CD4-positive, alpha-beta T cell (primary cell): ENCODE measurements at regions not wholly inside any gene's neighbourhood (a gene's known extent, or its start where the extent isn't known, plus 50 kb on each side); places are given as distances from the start of the nearest gene placed in this dataset.

Source experiments
- ATAC-seq: fragments of 200-7000 bp; cut with Tn5 transposase; one replicate; pipeline ENCODE4 v1.10.0; 2022; ENCODE audit warnings: mild to moderate bottlenecking; ENCODE audit not compliant: poor library complexity
- CTCF ChIA-PET: fragments of 350-600 bp; sonication (Branson Sonifier 250); formaldehyde crosslinking; loops from one replicate; lab custom pipeline; 2021; ENCODE audit warnings: antibody characterized with exemption, inconsistent platforms; lab: Charles Lee
- POLR2A ChIA-PET: fragments of 350-600 bp; sonication (Branson Sonifier 250); formaldehyde crosslinking; loops from one replicate; lab custom pipeline; 2021; ENCODE audit warnings: antibody characterized with exemption, inconsistent platforms; lab: Charles Lee
- DNase-seq, 14 experiments: peaks; one replicate each; pipeline ENCODE4 v3.0.0-alpha.2; 2013 to 2020; ENCODE audit warnings: mixed read lengths in 2 of 14
- H3K27ac ChIP-seq, 2 donors: one replicate each; pipeline versions ENCODE4 v1.5.1 to v1.7.0; 2013; ENCODE audit warnings: low read length in 2 of 2, low read depth in 1 of 2, mild to moderate bottlenecking in 1 of 2
- H3K27me3 ChIP-seq, 2 experiments: 1 replicate in 1 of 2; 2 replicates in 1 of 2; pipeline versions ENCODE4 v1.6.1 to v1.7.0; 2013; ENCODE audit warnings: low read length in 2 of 2, control low read depth in 1 of 2, mild to moderate bottlenecking in 1 of 2, moderate library complexity in 1 of 2; ENCODE audit not compliant: insufficient read depth in 2 of 2, control insufficient read depth in 1 of 2
- H3K36me3 ChIP-seq: one replicate; pipeline ENCODE4 v1.6.1; 2013; ENCODE audit warnings: low read length, control low read depth; ENCODE audit not compliant: insufficient read depth
- H3K4me1 ChIP-seq: one replicate; pipeline ENCODE4 v1.6.1; 2013; ENCODE audit warnings: low read length, control low read depth; ENCODE audit not compliant: insufficient read depth
- H3K4me3 ChIP-seq: one replicate; pipeline ENCODE4 v1.5.1; 2013; ENCODE audit warnings: mild to moderate bottlenecking, low read length, moderate library complexity
- H3K9me3 ChIP-seq, 2 experiments: 1 replicate in 1 of 2; 2 replicates in 1 of 2; pipeline versions ENCODE4 v1.6.1 to v1.7.0; 2013; ENCODE audit warnings: low read length in 2 of 2, mild to moderate bottlenecking in 2 of 2, control low read depth in 1 of 2, moderate library complexity in 1 of 2; ENCODE audit not compliant: control insufficient read depth in 1 of 2, insufficient read depth in 1 of 2
- H3K27ac Mint-ChIP-seq: one replicate; pipeline ENCODE4 v1.8.0; 2020; ENCODE audit warnings: mixed read lengths
- H3K27me3 Mint-ChIP-seq: one replicate; pipeline ENCODE4 v1.8.0; 2021; ENCODE audit warnings: mixed read lengths
- H3K36me3 Mint-ChIP-seq: one replicate; pipeline ENCODE4 v1.8.0; 2021; ENCODE audit warnings: low read depth, mixed read lengths
- H3K4me1 Mint-ChIP-seq: one replicate; pipeline ENCODE4 v1.8.0; 2021; ENCODE audit warnings: low read depth, mixed read lengths
- H3K4me3 Mint-ChIP-seq: one replicate; pipeline ENCODE4 v1.8.0; 2020; ENCODE audit warnings: mild to moderate bottlenecking, mixed read lengths
- H3K9me3 Mint-ChIP-seq: one replicate; pipeline ENCODE4 v1.8.0; 2020; ENCODE audit warnings: mixed read lengths
- intact Hi-C, 2 experiments: fragments of 100-400 bp; cut with DNase I in 1 of 2; cut with micrococcal nuclease in 1 of 2; formaldehyde crosslinking; loops; one replicate each; pipeline versions ENCODE4 v1.15.1 to v1.9.0; 2023 to 2025; cut with DNase I, micrococcal nuclease
- TF ChIP-seq, protein P1 (sequence below): fragments of 200-600 bp; IDR thresholded peaks from one replicate; pipeline ENCODE4 v1.8.0; 2022; ENCODE audit warnings: antibody characterized with exemption, mild to moderate bottlenecking

DNA sequence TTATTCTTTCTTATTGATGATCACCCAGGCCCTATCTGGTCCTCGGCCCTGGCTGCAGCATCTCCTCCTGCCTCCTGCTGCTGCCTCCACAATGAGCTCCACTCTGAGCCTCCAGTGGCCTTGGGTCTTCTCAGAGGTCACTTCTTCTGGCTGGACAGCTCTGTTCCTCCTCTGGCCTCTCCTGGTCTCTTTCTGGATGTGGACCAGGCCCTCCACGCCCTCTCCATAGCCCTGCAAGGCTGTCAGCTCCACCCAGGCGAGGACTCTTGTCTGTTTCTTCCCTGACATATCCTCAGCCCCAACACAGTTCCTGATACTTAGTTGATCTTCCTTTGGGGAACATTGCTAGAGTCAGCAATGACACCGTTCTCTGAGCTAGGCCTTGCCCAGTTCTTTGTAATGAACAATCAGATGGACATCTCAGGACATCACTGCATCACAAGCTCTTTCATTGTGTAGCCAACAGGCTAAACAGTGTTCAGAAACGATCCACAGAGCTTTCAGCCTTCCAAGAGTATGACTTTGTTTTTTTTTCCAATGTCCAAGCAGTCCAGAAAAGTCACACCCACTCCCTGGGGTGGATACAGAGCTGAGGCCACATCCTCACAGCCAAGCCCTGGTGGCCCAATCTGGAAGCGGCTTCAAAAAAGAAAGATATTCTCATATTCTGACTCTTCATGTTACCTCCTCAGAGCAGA is 62.5 kb upstream of the DNAH5 start:
- POLR2A ChIA-PET = no interaction called here
- no peaks in the 10 kb centered on the region for H3K36me3 ChIP-seq
- H3K9me3 ChIP-seq = peaks cover 0 to 7% of the 10 kb centered on the region in 2 experiments
- peaks cover 6% of the 10 kb centered on the region for H3K4me1 Mint-ChIP-seq
- TF ChIP-seq, protein P1, sequence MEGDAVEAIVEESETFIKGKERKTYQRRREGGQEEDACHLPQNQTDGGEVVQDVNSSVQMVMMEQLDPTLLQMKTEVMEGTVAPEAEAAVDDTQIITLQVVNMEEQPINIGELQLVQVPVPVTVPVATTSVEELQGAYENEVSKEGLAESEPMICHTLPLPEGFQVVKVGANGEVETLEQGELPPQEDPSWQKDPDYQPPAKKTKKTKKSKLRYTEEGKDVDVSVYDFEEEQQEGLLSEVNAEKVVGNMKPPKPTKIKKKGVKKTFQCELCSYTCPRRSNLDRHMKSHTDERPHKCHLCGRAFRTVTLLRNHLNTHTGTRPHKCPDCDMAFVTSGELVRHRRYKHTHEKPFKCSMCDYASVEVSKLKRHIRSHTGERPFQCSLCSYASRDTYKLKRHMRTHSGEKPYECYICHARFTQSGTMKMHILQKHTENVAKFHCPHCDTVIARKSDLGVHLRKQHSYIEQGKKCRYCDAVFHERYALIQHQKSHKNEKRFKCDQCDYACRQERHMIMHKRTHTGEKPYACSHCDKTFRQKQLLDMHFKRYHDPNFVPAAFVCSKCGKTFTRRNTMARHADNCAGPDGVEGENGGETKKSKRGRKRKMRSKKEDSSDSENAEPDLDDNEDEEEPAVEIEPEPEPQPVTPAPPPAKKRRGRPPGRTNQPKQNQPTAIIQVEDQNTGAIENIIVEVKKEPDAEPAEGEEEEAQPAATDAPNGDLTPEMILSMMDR = no peak
- H3K27ac ChIP-seq = no peak overlapping the region
- no peak for DNase-seq
- H3K27me3 Mint-ChIP-seq = peaks cover 21% of the 10 kb centered on the region
- H3K27me3 ChIP-seq = peaks cover 5 to 11% of the 10 kb centered on the region in 2 experiments
- H3K27ac Mint-ChIP-seq = no peak overlapping the region
- intact Hi-C loops = no loop called here
- no peaks in the 10 kb centered on the region for H3K9me3 Mint-ChIP-seq
- no peak overlapping the region for H3K4me3 ChIP-seq
- ATAC-seq = no peak
- no peak overlapping the region for H3K4me3 Mint-ChIP-seq
- H3K4me1 ChIP-seq = peaks cover 7% of the 10 kb centered on the region
- CTCF ChIA-PET = no interaction called here
- no peaks in the 10 kb centered on the region for H3K36me3 Mint-ChIP-seq

DNA sequence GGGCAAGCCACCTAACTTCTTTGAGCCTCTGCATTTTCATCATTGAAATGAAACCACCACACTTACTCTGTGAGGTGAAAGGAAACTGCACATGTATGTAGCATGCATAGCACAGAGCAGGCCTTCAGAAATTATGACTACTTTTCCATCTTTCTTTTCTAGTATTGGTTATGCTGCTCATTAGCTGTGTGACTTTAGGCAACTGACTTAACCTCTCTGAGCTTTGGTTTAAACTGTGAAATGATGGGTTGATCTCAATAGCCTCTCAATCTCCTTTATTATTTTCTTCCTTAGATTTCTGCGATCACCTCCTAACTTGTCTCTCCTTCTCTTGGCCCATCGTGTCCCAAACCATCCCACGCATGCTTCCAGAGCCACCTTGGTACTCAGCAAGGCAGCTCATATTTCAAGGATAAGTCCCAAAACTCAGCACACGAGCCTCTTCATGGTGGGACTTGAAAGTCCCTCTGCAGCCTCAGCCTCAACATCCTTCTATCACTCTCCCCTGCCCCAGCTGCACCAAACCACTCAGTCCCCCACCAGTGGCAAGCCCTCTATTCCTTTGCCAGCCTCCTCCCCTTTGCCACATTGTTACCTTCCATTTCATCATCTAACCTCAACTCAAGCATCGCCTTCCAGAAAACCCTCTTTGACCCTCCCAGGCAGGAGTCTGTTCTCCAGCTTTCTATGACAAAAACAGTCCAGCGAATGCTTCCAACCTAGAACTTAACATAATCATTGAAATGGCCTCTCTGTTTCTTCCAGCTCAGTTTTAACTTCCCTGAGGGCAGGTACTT is 60.3 kb upstream of the DNAH5 start:
- Histone ChIP-seq H3K36me3 (no peaks in the 10 kb centered on the region), H3K4me3 (no peak overlapping the region), H3K27me3 (peaks cover 3 to 4% of the 10 kb centered on the region in 2 experiments), H3K9me3 (peaks cover 0 to 7% of the 10 kb centered on the region in 2 experiments), H3K4me1 (no peaks in the 10 kb centered on the region), H3K27ac (no peak overlapping the region)
- Mint-ChIP-seq H3K27me3 (peaks cover 13% of the 10 kb centered on the region), H3K4me1 (no peaks in the 10 kb centered on the region), H3K36me3 (no peaks in the 10 kb centered on the region), H3K27ac (no peak overlapping the region), H3K4me3 (no peak overlapping the region), H3K9me3 (peaks cover 3% of the 10 kb centered on the region)
- ChIA-PET CTCF (no interaction called here), POLR2A (no interaction called here)
- DNase-seq (no peak), ATAC-seq (no peak)
- intact Hi-C loops = no loop called here
- TF ChIP-seq, protein P1 = no peak

DNA sequence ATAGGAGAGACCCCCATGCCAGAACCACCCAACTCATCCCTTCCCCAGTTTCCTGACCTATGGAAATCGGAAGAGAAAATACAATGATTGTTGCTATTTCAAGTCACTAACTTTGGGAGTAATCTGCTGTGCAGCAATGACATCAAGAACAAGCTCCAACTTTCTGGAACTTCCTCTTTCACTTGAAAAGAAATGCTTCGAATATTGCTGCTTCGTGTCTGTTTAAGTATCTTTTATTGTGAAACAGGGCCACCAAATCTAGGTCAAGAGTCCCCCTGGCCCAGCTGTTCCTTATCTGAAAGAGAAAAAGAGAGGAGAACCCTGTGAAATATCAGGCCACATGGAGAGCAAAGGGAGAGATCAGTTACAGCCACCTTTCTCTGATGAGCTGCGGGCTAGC is 59.4 kb upstream of the DNAH5 start:
- Mint-ChIP-seq H3K9me3 (peaks cover 3% of the 10 kb centered on the region), H3K4me3 (no peak overlapping the region), H3K4me1 (no peaks in the 10 kb centered on the region), H3K27me3 (peaks cover 13% of the 10 kb centered on the region), H3K27ac (no peak overlapping the region), H3K36me3 (no peaks in the 10 kb centered on the region)
- ATAC-seq (no peak), DNase-seq (no peak)
- Histone ChIP-seq H3K4me1 (no peaks in the 10 kb centered on the region), H3K9me3 (peaks cover 0 to 9% of the 10 kb centered on the region in 2 experiments), H3K27me3 (peaks cover under 1 to 3% of the 10 kb centered on the region in 2 experiments), H3K4me3 (no peak overlapping the region), H3K36me3 (no peaks in the 10 kb centered on the region), H3K27ac (no peak overlapping the region)
- ChIA-PET POLR2A (no interaction called here), CTCF (no interaction called here)
- intact Hi-C loops = no loop called here
- TF ChIP-seq, protein P1 = no peak
